ENCODE measurements at regions not wholly inside any gene's neighbourhood (a gene's known extent, or its start where the extent isn't known, plus 50 kb on each side); places are given as distances from the start of the nearest gene placed in this dataset.

- DNase-seq (ENCODE audit: low spot score) = no peak
These were observed 97.9 kb upstream of the ZNF469 start for GRCh38 chr16:88284626-88285513.

DNA sequence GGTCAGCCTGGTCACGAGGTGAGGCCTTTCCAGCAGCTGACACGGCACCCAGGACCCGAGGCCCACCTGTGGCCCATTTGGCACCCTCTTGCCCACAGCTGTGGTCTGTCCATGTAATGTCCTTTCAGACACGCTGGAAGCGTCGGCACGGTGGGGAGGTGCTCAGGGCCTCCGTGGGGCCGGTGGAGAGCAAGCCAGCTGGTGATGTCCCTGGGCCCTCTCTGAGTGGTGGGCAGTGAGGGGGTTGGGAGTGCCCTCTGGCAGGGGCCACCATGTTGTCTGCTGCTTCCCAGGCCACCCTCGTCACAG, 97.3 kb upstream of the ZNF469 start:
- no peak for DNase-seq (ENCODE audit: low spot score)

DNA sequence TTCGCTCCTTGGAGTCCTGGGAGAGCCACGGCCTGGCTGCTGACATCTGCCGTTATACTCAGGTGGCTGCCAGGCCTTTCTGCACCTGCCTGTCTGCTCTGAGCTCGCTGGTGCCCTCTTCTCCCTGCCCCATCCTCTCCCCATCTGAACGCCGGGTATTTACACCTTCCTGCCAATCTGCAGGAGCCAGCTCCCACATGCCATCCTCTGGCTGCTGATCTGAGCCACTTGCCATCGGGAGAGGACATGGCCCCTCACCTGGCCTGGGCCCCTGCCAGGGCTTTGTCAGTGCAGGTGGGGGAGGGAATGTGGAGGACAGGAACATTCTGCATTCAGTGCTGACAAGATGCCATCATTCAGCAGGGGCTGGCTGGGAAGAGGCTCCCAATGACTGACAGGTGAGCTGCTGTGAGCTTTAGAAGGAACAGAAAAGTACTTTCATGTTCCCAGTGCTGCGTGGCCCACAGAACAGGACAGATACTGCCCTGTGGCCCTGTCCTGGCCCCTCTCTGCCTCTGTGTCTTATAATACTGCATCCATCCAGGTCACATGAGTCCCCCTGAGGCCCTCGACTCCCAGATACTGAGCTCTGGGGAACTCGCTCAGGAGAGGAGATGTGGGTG, 96.3 kb upstream of the ZNF469 start:
- DNase-seq (ENCODE audit: low spot score) = no peak

DNA sequence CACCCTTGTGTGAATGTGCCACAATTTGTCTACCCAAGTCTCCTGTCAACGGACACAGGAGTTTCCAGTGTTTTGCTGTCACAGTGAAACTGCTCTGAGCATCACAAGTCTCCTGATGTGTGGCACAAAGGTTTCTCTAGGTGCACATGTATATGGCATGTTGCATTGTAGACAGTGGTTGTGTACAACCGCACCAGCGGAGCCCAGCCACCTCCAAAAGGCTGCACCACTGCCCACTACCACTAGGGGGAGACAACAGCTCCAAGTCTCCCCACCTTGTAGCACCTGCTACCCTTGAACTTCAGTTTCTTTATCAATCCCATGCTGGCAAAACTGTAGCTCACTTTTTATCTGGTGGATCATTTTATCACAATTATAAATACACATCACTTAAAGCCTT, 95.5 kb upstream of the ZNF469 start:
- no peak for DNase-seq (ENCODE audit: low spot score)

- DNase-seq (ENCODE audit: low spot score) = no peak
These were observed 94.5 kb upstream of the ZNF469 start for GRCh38 chr16:88288303-88288702.

- DNase-seq (ENCODE audit: low spot score) = no peak
These were observed 93.8 kb upstream of the ZNF469 start for GRCh38 chr16:88289001-88289400.

- no peak for DNase-seq (ENCODE audit: low spot score)
These were observed 93.2 kb upstream of the ZNF469 start for GRCh38 chr16:88289561-88289960.

- DNase-seq (ENCODE audit: low spot score) = no peak
These were observed 92.8 kb upstream of the ZNF469 start for GRCh38 chr16:88289968-88290401.

GRCh38 chr16:88290850-88291830, 91.6 kb upstream of the ZNF469 start:
- DNase-seq (ENCODE audit: low spot score) = no peak

DNA sequence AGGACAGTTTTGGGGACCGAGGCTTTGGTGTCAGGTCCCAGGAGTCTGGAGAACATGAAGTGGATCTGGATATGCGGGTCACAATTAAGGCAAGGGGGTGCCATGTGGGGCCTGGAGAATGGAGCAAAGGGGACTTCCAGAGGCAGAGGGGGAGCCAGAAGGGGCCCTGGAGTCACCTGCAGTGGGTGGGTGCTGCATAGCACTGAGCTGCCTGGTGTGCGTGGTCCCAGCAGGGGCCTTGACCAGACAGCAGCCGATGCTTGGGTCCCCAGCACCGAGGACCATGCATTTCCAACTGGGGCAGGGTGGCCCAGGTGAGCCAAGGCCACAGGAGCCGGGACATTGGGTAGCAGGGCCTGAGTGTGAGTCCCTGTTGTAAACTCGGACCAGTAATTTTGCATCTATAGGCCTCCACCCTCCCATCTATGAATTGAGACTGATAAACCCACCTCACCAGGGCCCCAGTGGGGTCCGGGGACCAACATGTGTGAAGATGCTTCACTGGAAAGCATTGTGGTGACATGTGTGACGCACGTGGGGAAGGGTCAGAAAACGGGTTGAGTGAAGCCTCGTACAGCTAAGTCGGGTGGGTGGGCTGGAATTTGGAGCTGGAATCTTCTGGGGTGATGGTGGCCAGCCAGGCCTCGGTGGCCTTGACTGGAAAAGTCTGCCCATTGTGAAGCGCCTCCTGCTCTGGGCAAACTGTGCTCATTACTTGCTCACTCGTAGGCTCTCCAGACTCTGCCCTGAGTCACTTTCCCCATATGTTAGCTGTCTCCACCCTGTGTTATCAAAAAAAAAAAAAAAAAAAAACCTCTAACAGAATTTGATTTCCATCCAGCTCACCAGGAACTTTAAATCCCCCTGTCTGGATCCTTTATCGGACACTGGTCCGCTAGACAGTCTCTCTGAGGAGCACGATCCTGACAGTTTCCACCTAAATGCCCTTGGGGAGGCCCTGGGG, 90.5 kb upstream of the ZNF469 start:
- no peak for DNase-seq (ENCODE audit: low spot score)

- DNase-seq (ENCODE audit: low spot score) = no peak
These were observed 89.7 kb upstream of the ZNF469 start for GRCh38 chr16:88293097-88293496.

GRCh38 chr16:88295671-88296436, 86.9 kb upstream of the ZNF469 start:
- DNase-seq (ENCODE audit: low spot score) = peak; percentile 50

DNA sequence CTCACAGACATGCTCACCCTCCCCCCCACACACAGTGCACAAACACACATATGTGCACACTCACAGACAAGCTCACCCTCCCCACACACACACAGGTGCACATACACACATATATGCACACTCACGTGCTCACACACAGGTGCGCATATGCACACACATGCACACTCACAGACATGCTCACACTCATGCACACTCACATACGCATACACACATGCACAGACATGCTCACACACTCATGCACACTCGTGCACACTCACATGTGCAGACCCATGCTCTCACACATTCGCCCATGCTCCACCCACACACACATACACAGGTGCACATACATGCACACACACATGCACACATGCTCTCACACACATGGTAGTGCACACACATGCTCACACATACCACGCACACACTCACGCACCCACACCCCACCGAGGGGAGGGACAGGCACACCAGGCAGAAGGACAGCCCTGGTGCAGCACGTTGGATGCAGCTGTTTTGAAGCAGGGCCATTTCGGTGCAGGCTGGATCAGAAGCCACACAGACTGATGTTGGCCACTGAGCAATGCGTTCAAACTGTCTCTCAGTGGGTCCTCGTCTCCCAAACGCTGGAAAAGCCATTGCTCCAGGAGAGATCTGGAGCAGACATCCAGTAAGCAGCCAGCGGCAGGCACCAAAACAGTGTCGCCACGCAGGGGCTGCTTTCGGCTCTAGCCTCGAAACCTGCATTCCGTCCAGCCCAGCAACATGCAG, 86.2 kb upstream of the ZNF469 start:
- DNase-seq (ENCODE audit: low spot score) = no peak

DNA sequence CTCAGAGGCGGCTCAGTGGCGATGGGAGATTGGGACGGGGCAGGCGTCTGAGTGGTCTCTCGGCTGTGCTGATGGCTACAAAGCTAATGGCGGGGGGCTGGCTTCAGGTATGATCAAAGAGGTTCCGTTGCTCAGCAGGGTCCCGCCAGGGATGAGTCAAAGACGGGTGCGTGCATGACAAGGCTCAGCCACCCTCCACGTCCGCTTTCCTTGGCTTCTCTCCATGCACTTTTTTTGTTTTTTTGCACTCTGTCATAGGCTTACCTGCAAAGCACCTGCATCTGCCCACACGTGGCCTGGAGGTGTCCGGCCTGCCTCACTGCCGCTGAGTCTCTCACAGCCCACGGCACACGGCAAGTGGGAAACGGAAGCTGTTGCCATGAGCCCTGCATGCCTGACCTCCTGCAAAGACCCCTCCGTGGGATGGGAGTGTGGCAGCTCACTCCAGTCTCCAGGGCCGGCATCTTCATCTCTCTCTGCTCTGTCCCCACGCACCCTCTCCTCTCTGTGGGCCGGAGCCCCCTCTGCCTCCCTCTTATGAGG, 85.5 kb upstream of the ZNF469 start:
- no peak for DNase-seq (ENCODE audit: low spot score)

DNA sequence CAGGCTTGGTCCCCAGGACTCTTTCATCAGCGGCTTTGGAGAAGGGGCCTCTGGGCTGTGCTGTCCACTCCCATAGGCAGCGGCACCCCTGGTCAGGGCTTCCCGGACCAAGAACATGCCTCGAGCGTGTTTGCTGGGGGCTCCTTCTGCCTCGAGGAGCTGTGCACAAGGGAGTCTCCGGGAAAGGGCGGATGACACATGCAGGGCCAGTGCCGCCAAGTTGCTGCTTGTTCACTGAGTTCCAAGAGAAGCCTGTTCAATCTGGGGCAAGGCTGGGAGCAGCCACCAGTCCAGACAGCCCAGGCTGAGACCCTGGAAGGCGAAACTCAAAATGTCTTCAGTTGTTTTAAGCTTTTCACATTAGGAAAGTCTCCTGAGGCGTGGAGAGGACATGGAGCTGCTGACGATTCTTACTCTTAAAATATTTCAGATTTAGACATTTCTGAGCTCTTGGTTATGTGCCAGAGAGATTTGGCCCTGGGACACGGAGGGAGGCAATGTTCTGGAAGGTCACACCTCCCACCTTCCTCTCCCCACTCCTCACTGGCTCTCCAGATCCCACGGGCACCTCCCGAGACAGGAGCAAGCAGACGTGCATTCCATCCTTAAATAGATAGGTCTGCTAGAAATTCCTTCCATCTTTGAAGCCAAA, 84.5 kb upstream of the ZNF469 start:
- DNase-seq (ENCODE audit: low spot score) = no peak

GRCh38 chr16:88298833-88299745, 83.7 kb upstream of the ZNF469 start:
- DNase-seq (ENCODE audit: low spot score) = no peak

- no peak for DNase-seq (ENCODE audit: low spot score)
These were observed 82.9 kb upstream of the ZNF469 start for GRCh38 chr16:88299751-88300462.
